Stimulated activated CD4-positive, alpha-beta T cell treated with anti-CD3 and anti-CD28 coated beads, Interleukin-1b, Interleukin-23, amount 100 ng/mL, for 48 hours (primary cell): ENCODE measurements at regions not wholly inside any gene's neighbourhood (a gene's known extent, or its start where the extent isn't known, plus 50 kb on each side); places are given as distances from the start of the nearest gene placed in this dataset.
"Not testable (repeated sequence)": the region's sequence is repeated elsewhere in the genome, so short reads cannot be mapped to it uniquely, and the experiment has no call there.

Source experiments
- DNase-seq: peaks from one replicate; pipeline ENCODE4 v3.0.0-alpha.2; 2020

DNA sequence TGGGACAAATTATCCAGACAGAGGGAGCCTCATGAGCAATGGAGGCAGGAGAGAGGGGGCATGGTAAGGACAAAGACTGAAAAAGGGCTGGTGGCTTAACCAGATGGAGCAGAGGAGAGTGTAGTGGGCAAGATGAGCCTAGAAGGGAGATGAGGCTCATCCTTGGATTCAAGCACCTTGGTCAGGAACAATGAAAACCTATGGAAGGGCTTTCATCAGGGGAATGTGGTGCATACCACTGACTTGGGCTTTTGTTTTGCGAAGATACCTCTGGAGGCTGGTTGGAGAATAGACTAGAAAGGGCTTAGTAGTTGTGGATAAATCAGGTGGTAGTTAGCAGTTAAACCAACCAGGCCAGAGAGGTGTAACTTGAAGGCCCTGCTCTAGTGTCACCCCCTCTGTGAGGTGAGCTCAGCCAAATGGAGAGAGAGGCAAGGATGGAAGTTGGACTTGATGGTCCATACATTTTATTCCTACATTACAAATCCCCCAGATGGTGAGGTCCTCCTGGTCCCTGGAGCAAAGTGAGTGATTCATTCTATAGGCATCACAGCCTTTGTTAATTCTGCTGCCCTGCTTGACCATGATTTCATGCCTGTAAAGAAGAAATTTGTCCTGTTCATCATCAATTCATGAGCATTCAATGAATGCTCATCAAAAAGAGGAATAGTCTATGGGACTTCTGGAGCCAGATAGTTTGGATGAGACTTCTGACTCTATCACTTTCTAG is 264.8 kb upstream of the IGFBP7 start:
- DNase-seq, result no peak

DNA sequence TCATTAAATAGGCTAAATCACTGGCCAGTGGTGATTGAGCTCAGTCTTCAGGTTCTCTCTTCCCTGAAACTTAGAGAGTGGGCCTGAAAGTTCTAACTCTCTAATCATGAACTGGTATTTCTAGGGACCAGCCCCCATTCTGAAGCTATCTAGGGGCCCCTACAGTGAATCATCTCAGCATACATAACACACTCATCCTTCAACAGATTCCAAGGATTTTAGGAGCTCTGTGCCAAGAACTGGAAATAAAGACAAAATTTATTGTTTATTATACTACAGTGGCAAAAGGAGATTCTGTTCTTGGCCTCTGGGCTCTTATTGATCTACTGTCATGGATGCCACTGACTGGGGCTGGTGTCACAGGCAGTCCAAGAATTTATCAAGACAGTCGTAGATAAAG is 263.8 kb upstream of the IGFBP7 start:
- no peak for DNase-seq

DNA sequence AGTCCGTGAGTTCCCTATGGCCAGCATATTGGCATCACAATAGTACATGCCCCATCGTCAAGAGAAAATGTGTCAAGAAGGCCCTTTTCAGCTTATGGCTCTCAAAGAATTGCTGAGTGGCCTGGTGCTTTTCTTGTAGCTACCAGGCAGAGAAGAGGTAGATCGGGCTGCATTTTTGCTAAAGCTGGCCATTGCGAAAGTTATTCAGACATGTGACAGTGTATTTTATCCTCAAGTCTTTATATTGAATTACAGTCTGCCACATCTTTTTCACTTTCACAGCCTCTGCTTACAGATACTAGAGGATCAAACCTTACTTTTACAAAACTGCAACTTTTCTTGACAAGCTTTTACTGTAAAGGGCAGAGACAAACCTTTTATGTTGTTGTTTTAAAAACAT is 261.5 kb upstream of the IGFBP7 start:
- DNase-seq, result no peak

DNA sequence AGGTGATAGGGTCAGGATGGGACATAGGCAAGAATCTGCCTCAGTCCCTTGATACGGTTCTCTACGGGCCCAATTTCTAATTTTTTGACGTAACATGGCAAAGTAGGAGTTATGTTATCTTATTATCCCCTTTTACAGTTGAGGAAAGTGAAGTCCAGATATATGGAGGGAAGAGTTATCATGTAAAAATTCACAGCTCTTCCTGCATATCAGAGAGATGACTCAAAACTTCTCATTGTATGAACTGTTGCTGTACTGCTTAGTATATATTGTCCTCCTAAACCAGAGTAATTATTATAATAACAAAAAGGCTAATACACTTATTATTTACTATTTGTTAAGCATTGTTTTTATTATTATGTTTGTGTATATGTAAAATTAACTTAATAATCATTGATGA is 260.5 kb upstream of the IGFBP7 start:
- no peak for DNase-seq

DNA sequence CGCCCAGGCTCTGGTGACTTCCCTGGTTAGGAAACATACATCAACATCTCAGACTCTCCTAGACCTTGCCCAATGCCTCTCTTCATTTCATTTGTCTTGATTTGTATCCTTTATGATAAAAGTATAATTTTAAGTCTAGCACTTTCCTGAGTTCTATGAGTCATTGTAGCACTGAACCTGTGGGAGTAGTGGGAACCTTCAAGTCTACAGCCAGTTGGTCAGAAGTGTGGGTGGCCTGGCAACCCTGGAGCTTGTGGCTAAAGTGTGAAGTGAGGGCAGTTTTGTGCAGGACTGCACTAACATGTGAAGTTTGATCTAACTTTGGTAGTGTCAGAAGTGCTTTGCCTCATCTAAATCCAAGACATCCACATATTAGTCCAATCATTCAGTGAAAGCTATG is 259.3 kb upstream of the IGFBP7 start:
- DNase-seq, result no peak

DNA sequence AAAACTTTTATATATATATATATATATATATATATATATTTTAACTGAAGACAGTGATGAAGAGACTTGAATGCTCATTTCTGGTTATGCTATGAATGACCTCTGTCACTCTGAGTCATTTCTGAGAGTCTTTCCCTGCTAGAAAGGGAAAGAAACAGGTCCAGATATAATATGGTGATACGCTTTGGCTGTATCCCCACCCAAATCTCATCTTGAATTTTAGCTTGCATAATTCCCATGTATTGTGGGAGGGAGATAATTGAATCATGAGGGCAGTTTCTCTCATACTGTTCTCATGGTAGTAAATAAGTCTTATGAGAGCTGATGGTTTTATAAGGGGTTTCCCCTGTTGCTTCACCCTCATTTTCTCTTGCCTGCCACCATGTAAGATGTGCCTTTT is 254.1 kb upstream of the IGFBP7 start:
- DNase-seq, result no peak

DNA sequence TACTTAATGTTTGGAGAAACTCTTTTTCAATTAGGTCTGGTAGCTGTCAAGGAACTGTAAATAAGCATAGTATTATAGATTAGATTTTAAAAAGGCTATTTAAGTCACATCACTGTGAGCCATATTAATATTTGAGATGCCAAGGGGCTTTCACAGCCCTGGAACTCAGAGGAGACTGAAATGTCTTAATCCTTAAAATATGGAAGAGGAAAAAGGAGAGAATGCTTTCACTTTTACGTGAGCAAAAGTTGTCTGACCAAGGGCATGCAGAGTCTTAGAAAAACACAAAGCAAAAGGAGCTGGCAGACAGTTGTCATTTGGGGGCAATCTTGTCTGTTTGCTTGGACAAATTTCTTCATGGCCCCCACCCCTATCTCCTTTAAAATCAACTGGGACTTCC is 253.2 kb upstream of the IGFBP7 start:
- no peak for DNase-seq

DNA sequence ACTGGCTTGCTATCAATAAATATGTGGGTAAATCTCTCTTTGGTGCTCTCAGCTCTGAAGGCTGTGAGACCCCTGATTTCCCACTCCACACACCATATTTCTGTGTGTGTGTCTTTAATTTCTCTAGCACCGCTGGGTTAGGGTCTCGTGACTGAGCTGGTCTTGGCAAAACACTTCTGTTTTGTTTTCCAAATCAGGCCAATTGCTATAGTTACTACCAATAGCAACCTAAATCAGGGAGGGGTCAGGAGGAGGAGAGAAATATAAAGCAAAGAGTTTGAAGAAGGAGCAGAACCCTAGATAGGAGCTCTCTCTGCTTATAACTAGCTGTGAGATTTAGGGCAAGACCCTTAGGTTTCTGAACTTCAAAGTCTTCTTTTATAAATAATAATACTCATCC is 250.5 kb upstream of the IGFBP7 start:
- DNase-seq, result no peak

DNA sequence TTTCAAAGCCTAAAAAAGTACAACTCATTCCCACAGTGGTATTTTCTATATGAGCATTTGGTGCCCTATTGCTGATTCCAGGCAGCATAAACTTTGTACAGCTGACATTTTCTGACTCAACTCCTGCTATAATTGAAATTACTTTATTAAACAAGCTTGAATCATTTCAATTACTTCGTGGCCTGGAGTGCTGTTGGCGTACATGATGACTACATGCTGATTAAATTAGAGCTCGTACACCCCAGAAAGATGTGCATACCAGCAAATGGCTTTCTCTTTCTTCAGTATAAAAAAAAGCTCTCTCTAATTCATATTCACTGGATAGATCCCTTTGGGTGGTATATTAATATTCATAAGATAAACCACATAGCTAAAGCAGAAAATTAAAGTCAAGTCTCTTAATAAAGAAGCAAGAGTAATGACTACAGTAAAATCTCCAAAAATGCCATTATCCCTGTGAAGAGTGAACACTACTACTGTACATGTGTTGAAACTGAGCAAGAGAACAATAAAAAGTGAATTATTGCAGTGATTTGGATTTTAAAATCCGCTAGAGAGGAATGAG is 245.0 kb upstream of the IGFBP7 start:
- no peak for DNase-seq

DNA sequence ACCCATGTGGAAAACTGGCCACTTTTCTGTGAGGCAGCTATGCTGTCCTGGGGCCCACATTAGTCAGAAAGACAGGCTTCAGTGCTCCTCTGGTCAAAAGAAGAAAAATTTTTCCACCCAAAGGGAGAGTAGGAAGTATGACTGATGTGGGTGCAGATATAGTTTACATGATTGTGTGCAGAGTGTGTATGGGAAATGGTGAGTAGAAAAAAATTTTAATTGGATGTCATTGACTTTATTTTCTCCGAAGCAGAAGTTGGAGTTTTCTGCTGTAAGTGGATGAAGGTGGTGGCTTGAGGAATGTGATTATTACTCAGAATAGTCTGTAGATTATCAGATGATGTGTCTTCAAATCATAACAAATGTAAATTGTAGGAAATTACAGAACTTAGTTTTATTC is 241.5 kb upstream of the IGFBP7 start:
- DNase-seq, result no peak

DNA sequence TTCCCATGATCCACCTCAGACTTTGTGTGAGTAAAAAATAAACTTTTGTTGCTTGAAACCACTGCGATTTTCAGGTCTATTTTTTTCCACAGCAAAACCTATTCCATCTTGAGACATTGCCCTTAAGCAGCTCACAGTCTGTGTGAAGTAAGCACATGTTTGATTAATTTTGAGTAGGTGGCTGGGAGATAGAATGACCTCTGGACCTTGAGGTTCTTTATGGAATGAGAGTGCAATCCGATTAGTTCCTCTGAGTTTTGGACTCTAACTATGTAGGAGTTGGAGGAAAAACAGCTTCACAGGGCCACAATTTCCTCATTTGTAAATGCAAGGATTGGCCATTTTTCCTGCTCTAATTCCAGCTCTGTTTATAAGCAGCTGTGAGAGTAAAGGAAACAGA is 234.1 kb upstream of the IGFBP7 start:
- DNase-seq, result no peak

DNA sequence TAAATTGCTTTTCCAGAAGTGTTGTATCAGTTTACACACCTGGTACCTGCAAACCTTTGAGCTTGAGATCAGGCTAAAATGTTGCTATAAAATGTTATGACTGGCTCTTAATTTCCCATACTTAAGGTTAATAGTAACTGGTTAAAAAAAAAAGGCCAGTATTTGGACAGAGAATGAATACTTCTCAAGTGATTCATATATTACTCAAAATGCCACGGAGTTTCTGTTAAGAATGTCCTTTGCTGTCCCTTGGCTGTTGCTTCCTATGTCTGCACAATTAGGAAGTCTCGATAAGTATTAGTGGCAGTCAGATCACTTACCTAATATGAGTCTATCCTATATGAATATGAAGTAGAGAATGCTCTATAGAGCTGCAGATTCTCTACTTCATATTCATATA is 232.2 kb upstream of the IGFBP7 start:
- no peak for DNase-seq

DNA sequence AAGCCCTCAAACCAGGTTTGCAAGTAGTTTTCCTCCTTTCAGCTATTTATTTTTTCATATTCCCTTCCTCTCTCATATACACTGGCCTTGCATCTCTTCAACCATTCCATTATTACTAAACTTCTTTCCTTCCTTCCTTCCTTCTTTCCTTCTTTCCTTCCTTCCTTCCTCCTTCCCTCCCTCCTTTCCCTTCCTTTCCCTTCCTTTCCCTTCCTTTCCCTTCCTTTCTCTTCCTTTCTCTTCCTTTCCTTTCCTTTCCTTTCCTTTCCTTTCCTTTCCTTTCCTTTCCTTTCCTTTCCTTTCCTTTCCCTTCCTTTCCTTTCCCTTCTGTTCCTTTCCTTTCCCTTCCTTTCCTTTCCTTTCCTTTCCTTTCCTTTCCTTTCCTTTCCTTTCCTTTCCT is 228.7 kb upstream of the IGFBP7 start:
- DNase-seq, result not testable (repeated sequence)

DNA sequence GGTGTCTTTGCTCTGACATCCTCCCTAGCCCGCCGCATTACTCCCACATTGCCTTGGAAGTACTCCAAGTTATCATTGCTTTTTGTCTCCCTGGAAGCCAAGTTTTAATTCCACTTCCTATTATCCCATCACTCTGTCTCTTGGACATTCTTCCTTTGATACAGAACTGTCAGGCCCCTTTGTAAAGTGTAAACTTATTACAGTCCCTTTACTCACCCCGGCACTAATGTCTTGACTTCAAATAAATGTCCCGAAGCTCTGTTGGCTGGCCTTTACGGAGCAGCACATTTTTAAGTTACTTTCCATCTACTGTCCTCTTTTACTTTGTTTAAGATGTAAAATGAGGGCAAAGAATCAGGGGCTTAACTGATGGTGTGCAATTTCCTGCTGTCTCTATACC is 223.5 kb upstream of the IGFBP7 start:
- no peak for DNase-seq

DNA sequence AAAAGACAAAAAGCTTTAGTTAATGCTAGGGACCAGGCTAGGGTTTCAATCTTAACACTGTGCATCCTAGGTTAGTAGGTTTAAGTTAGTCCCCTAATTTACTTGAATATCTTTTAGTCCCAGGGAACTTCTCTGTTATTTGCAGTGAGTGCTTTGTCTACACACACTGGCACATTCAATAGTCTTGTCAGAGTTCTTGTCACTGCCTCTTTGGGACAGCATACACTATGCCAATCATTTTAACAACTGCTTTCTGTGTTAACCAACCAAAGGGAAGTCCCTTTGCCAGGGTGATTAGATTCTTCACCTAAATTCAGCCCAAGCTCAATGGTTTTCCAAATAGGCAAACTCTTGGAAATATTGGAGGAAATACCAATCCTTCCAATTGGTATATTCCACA is 221.8 kb upstream of the IGFBP7 start:
- DNase-seq, result no peak

DNA sequence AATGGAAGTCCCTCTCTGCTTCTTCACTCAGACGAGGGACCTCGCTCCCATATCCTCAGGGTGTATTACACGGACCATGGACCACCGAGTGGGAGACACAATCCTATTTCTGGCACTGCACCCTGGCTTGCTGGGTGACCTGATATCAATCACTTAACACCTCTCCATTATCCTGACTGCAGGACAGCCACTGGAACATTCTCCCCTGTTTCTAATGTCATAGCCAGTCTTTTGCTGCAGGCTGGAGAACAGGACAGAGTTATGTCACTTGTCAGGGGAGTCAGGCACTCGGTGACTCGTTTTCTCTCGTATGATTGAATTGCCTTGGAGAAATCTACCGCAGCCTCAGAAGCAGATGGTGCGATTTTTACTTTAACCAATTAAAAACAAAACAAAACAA is 219.1 kb upstream of the IGFBP7 start:
- no peak for DNase-seq

DNA sequence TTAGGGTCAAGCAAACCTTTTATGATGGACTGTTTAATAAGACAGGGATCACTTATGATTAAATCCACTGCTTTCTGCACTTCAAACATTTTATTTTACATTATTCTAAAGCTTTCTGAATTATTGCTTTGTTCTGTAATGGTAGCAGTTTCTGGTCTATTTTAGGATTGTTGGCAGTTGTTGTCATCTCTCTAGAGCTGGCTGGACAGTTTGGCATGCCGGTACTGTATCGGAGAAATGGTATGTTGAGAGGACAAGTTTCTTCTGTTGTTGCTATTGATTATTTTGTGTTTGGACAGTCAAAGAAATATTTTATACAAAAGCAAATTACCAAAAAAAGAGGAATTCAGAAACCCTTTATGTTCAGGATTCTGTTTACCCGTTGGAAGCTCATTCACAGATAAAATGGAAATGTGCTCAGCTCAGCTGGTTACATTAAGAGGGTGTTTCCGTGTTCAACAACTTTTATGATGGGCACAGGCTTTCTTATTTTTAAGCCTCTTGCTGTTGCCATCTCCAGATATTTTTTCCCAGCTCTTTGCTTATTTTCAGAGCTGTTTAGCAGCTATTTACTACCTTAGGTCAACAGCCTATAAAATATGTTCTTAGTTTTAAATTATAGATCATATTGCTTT is 214.6 kb upstream of the IGFBP7 start:
- no peak for DNase-seq

DNA sequence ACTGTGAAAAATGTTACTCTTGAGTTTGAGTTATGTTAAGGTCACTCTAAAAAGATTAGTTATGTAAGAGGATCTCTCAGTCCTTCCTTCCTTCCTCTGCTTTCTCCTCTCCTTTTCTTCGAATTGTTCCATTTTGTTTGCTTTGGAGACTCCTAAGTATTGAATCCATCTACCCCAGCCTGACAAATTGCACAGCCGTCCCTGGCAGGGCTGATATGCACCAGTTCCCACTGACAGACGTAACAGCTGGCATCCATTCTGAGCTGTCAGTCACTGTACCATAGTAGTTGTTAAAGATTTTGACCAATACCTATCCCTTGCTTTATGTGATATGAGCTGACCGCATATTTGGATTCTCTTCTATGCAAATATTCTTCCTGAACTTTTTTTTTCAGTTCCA is 210.7 kb upstream of the IGFBP7 start:
- no peak for DNase-seq

DNA sequence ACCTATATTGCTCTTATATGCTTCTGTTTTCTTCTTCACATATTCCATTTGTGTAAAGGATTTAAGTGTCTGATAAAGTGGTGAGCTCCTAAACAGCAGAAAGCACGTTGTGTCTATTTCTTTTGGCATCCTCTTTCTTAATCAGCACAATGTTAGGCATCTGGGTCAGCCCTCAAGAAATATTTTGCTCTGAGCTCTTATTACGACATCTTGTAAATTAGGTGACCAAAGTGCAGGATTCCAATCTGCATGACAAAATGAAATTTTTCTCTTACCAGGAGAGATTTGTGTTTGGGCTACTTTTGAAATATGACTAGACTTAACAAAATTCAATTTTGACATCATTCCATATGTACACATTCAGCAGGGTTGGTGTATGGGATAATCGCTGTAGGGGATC is 210.0 kb upstream of the IGFBP7 start:
- no peak for DNase-seq

DNA sequence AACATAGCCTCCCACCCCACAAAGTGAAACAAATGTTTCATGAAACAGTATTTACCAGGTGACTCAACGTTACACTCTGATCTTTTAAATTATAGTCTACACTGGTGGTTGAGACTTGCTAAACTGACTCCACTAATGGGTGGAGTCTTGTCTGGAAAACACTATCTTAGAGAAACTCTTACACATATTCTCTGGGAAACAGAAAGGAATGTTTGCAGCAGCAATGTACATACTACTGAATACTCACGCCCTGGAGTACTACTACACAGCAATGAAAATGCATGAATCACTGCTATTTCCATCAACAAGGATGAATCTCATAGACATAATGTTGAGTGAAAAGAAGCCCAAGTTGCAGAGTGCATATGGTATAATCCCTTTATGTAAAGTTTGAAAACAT is 208.5 kb upstream of the IGFBP7 start:
- DNase-seq, result no peak

DNA sequence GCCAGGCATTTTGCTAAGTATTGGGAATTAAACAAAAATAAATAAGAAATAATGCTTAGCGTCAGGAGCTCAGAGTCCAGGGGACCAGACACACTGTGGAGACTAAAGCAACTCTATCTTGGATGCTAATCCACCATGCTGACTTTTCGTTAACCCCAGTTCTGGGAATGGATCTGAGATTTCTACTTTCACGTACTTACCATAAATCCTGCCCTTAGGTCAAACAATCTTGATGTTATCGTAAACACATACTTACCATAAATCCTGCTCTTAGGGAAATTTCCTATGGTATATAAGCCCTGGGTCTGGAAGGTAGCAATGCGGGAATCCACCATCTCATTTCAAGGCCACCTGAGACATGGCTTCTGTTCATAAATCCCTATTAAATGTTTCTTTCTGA is 204.5 kb upstream of the IGFBP7 start:
- no peak for DNase-seq

DNA sequence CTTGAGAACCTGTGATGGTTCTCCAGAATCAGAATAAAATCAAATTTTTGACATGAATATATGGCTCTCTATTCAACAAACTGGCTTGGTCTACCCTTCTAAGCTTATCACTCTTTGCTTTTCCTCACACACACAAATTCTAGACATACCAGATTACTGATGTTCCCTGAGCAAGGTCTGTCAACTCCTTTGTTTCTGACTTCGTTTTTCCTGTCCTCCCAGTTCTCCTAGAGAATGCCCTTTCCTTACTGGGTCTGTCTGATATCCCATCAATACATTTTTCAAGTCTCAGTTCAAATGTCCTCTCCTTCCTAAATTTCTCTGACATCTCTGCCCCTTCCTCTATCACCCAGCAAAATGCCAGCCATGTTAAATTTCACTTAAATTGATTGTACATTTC is 202.1 kb upstream of the IGFBP7 start:
- no peak for DNase-seq

DNA sequence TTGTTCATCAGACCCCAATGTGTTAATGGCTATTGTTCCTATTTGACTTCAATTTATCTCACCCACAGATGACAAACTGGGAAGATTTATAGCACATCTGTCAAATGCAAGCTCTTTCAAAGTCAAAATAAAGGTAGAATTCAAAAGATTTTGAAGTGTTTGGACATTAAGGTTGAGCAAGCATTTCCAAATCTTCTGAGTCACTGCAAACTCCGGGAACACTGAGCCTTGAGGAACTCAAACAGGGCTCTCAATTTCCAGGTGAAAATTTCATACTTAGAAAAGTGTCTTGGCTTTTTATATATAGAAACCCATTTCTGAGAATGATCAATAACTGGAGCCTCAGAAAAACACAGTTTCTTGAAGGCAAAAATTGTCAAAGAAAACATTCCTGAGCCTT is 199.5 kb upstream of the IGFBP7 start:
- no peak for DNase-seq

DNA sequence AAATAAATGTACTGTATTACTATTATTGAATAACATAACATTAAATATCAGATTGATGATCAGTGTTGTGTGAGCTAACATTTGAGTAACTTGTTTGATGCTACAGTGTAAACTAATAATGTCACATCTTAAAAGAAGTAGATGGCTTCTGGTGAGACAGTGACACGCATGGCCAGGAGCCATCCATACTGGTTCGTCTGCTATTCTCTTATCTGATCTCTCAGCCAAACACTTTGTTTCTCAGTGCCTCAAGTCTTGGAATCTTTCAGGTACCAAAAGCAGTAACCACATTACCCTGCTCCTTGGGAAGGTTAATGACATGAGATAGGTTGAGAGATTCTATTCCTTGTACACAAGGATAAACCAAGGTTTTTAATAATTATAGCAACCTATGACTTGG is 198.1 kb upstream of the IGFBP7 start:
- DNase-seq, result no peak

DNA sequence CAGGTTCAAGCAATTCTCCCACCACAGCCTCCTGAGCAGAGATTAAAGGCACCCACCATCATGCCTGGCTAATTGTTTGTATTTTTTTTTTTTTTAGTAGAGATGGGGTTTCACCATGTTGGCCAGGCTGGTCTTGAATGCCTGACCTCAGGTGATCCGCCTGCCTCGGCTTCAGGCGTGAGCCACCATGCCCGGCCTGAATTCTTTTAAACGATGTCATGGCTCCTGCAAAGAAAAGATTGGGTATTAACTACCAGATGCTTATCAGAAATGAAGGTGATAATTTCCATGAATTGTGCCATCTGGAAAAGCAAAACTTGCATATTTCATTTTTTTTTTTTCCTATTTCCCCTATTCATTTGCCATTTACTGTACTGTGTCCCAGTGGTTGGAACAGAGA is 195.7 kb upstream of the IGFBP7 start:
- no peak for DNase-seq
